ENCODE measurements at regions not wholly inside any gene's neighbourhood (a gene's known extent, or its start where the extent isn't known, plus 50 kb on each side); places are given as distances from the start of the nearest gene placed in this dataset.

GRCh38 chr5:36355516-36355915, 53.8 kb upstream of the RANBP3L start:
- DNase-seq (ENCODE audit: low read depth in 2 of 2): no peak

- DNase-seq (ENCODE audit: low read depth in 2 of 2): no peak
These were observed 55.2 kb upstream of the RANBP3L start for GRCh38 chr5:36356915-36357314.

DNA sequence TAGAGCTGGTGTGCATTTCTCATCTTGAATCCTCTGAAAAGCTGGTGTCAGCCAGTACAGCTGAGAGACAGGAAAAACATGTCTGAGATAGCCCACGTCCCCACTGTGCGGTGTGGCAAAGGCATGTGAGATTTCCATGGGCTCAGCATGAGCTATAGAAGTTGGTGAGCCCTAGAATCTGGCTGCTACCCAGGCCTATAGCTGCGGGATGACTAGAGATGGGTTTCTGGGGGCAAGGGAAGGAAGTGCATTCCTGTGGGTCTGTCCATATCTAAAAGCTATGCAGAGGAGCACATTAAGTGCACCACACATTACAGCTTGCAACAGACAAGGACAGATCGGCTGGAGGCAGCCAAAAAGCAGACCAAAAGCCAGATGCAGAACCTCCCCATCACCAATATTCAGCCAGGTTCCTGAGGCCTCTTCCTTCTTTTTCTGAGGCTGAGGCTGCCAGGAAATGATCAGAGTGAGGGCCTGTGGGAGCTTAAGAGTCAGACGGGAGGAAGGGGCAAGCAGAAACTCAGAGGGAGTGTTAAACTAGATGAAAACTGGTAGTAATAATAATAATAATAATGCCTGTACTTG, 55.8 kb upstream of the RANBP3L start:
- DNase-seq (ENCODE audit: low read depth in 2 of 2): no peak

DNA sequence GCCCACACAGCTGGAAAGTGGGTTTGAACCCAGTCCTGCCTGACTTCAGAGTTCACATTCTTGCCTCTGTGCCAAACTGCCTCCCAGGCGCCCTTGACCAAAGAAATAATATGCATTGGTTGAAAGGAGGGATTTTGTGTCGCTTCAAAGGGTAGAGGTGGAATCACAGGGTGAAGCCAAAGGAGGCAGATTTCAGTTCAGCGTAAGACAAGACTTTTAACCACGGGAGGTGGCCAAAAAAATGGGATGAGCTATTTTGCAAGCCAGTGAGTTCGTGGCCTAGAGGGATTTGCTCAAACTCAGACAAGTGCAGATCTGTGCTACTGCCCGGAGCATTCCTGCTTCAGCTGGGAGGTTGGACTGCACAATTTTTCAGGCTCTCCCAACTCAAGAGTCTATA, 57.6 kb upstream of the RANBP3L start:
- no peak for DNase-seq (ENCODE audit: low read depth in 2 of 2)

- DNase-seq (ENCODE audit: low read depth in 2 of 2): no peak
These were observed 58.6 kb upstream of the RANBP3L start for GRCh38 chr5:36360307-36360706.

- DNase-seq (ENCODE audit: low read depth in 2 of 2): no peak
These were observed 61.4 kb upstream of the RANBP3L start for GRCh38 chr5:36363101-36363500.

DNA sequence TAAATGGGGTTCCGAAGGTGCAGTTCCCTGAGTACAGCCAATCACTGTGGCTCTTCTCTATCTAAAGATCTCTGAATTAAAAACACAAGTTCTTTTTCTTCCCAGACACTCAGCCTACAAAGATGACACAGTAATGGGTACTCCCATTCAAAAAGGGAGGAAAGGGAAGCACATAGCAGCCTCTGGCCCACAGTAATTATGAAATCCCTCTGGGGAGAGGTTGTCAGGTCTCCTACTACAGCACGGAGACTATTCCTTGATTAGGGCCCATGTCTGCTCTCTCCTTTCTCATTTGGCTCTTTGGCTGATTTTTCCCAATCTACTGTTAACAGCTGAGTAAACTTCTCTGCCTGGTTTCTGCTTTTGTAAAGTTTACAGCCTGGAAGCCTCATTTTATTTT, 62.0 kb upstream of the RANBP3L start:
- DNase-seq (ENCODE audit: low read depth in 2 of 2): no peak

GRCh38 chr5:36364473-36364872, 62.8 kb upstream of the RANBP3L start:
- no peak for DNase-seq (ENCODE audit: low read depth in 2 of 2)

GRCh38 chr5:36365896-36366295, 64.2 kb upstream of the RANBP3L start:
- no peak for DNase-seq (ENCODE audit: low read depth in 2 of 2)

DNA sequence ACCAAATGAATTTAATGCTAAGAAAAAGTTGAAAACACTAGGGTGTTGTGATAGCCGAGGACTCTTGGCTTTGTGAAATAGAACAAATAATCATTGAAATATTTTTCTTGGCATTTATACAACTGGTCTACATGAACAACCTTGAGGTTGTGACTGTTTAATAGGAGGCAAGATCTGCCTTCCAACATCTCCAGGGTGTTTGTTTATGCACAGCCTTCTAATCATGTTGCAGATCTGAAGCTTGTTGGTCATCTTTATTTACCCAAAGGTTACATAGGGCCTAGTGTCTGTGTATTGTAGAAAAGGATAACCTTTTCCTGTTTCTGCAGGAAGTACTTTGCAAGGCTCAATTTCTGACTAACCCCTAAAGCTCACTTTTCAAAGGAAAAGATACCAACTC, 65.2 kb upstream of the RANBP3L start:
- DNase-seq (ENCODE audit: low read depth in 2 of 2): no peak

- DNase-seq (ENCODE audit: low read depth in 2 of 2): no peak
These were observed 65.8 kb upstream of the RANBP3L start for GRCh38 chr5:36367524-36367923.

DNA sequence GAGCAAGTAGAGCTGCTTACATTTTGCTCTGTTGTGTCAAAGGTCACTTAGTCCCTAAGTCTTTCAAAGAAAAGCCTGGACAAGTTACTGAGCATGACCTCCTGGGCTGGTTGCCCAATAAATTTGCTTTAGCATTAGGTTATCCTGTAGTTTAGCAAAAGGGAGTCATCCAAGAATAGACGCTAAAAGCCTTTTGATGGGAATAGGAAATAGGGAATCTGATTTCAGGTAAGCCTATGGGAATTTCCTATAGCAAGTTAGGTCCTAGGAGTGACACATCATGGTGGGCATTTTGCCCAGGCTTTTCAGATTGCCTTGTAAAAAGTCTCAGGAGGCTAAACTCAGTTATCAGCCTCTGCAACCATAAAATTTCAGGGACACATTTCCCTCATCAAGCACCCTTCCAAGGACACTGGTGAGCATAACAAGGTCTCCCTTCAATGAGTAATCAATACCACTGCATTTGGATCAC, 67.6 kb upstream of the RANBP3L start:
- no peak for DNase-seq (ENCODE audit: low read depth in 2 of 2)

- DNase-seq (ENCODE audit: low read depth in 2 of 2): no peak
These were observed 68.4 kb upstream of the RANBP3L start for GRCh38 chr5:36370073-36370472.

- no peak for DNase-seq (ENCODE audit: low read depth in 2 of 2)
These were observed 69.7 kb upstream of the RANBP3L start for GRCh38 chr5:36371366-36371765.

DNA sequence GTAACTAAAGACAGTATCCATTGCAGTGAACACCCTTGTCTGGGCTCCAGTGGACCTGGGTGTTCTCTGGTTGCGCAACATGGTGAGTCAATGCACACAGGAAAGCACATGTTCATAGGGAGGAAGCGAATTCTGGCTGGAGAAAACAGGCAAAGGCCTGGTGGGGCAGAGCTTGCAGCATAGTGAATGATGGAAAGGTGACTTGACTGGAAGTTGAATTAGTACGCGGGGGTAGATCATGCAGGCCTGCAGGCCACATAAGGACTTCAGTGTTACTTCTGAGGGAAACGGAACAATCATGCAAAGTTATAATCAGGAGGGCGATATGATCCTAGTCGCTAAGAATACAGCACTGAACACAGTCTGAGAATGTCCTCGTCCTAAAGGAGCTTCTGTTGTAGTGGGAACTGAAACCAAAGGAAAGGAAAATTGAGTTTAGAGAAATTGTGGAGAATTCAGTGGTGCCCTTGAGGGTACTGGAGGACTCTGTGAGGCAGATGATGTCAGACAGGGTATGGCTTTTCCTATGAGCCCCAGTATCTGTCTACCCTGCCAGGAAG, 71.9 kb upstream of the RANBP3L start:
- DNase-seq (ENCODE audit: low read depth in 2 of 2): no peak

GRCh38 chr5:36374266-36374862, 72.7 kb upstream of the RANBP3L start:
- DNase-seq (ENCODE audit: low read depth in 2 of 2): no peak

GRCh38 chr5:36377192-36377591, 75.5 kb upstream of the RANBP3L start:
- no peak for DNase-seq (ENCODE audit: low read depth in 2 of 2)

DNA sequence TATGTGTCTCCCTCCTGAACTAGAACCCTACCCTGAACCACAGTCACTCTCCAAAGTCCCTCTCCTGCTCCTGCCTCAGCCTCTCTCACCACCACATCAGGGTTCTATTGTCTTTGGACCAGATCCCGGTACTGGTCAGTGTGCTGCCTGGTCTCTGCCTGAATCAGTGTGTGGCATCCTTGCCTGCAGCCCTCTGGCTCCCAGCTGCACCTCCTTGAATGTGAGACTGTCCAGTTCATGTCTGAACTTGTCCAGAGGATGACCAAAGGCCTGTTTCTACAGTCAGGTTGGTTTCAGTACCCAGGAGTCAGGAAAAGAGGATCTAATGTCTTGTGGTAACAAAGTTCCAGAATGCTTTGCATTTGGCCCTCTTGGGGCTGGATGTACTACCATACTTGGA, 76.8 kb upstream of the RANBP3L start:
- DNase-seq (ENCODE audit: low read depth in 2 of 2): no peak

DNA sequence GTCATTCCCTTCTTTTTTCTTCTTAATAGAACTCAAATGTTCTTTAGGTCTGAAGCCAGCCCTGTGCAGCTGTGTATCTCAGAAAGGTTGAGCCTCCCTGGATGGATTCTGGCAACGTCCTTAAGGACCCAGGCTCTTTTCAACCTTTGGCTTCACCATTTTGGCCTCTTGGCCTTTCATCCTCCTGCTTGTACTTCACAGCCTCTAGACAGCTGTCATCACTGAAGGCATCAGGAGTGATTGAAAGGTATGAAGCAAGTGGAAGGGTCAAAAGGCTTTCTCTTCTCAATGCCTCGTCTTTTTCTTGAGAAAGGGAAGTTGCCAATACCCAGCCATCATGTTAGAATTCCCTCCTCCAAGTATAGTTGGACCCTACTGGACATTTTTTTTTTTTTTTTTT, 81.2 kb upstream of the RANBP3L start:
- no peak for DNase-seq (ENCODE audit: low read depth in 2 of 2)

- no peak for DNase-seq (ENCODE audit: low read depth in 2 of 2)
These were observed 82.2 kb upstream of the RANBP3L start for GRCh38 chr5:36383942-36384341.

- no peak for DNase-seq (ENCODE audit: low read depth in 2 of 2)
These were observed 83.1 kb upstream of the RANBP3L start for GRCh38 chr5:36384845-36385244.

GRCh38 chr5:36385495-36385894, 83.8 kb upstream of the RANBP3L start:
- no peak for DNase-seq (ENCODE audit: low read depth in 2 of 2)

DNA sequence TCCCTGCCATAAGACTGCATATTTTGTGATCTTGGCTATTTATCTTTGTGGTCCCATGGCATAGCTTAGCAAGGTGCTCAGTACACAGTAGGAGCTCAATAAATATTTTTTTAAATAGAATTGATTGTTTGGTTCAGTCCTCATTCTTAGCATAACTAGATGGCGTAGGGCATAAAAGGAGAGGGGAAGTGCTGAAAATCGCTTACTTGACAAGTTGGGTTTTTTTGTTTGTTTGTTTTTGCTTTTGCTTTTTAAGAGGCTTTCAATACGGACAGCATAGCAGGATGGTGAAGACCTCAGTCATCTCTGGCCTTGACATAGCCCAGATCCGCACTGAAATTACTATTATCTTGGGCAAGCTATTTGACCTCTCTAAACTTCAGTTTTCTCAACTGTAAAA, 86.6 kb upstream of the RANBP3L start:
- DNase-seq (ENCODE audit: low read depth in 2 of 2): no peak

- no peak for DNase-seq (ENCODE audit: low read depth in 2 of 2)
These were observed 87.5 kb upstream of the RANBP3L start for GRCh38 chr5:36389245-36389644.
